DND-41 (cell line): ENCODE measurements at regions not wholly inside any gene's neighbourhood (a gene's known extent, or its start where the extent isn't known, plus 50 kb on each side); places are given as distances from the start of the nearest gene placed in this dataset.

Experiments
- CTCF ChIP-seq: IDR thresholded peaks from 2 replicates; pipeline ENCODE4 v1.5.1; 2012; ENCODE audit warnings: borderline replicate concordance, low read length, moderate library complexity, mild to moderate bottlenecking; ENCODE audit not compliant: poor library complexity, severe bottlenecking; ENCODE audit errors: extremely low read depth
- EZH2 ChIP-seq: IDR thresholded peaks from 3 replicates; pipeline ENCODE4 v1.6.1; 2012; ENCODE audit warnings: borderline replicate concordance, low read depth, mild to moderate bottlenecking, moderate library complexity, low read length, inconsistent platforms; ENCODE audit not compliant: severe bottlenecking

DNA sequence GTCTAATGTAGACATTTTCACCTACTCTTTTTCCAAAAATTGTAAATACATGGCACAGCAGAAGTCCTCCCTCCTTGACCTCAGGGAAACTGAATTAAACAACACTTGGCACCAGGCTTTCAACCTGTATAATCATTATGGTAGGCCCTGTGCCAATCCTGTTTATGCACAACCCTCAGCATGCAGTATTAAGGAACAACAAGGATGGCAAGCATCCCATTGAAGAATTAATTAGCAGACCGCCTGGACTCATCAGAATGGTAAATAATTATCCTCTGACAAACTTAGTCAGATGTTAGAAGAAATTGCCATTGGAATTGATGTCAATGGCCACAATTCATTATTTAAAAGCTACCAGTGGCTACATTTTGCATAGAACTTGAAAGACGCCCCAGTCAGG lies 66.3 kb upstream of the GALNT5 start:
- TF ChIP-seq CTCF (no peak), EZH2 (no peak)
